ENCODE measurements at regions not wholly inside any gene's neighbourhood (a gene's known extent, or its start where the extent isn't known, plus 50 kb on each side); places are given as distances from the start of the nearest gene placed in this dataset.

DNA sequence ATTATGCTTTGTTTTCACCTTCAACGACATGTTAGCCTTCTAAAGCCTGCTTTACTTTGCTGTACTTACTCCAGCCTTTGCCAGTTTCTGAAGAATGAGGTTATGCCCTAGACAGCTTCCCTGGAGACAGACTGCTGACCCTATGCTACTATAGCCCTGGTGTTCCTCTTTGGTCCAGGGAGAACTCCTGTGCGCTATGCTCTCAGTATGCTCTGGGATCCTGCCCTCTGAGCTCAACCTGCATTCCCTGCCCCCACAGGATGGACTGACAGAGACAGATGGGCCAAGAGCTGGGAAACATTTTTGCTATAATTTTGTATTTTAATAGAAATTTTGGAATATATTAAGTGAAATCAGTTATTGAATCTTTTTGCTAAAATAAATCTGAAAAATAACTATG, 425.9 kb downstream of the TMA16 start:
- Histone ChIP-seq H3K27ac (no peak overlapping the region), H3K27me3 (no peaks in the 10 kb centered on the region), H3K4me1 (no peaks in the 10 kb centered on the region), H3K4me3 (no peak overlapping the region), H3K9me3 (no peaks in the 10 kb centered on the region), H3K36me3 (no peaks in the 10 kb centered on the region)
- 51 to 62% (median 54%) methylated on average over 2 of the region's 2 CpGs for WGBS, 5 donors
- intact Hi-C loops (cut with DNase I; ENCODE audit: low total_unique reads): no loop called here
- DNase-seq: no peak
- TF ChIP-seq EP300 (IDR thresholded peaks at IDR 0.05): no peak
- TF ChIP-seq POLR2AphosphoS5 (IDR thresholded peaks at IDR 0.05): no peak
- TF ChIP-seq, protein P1, sequence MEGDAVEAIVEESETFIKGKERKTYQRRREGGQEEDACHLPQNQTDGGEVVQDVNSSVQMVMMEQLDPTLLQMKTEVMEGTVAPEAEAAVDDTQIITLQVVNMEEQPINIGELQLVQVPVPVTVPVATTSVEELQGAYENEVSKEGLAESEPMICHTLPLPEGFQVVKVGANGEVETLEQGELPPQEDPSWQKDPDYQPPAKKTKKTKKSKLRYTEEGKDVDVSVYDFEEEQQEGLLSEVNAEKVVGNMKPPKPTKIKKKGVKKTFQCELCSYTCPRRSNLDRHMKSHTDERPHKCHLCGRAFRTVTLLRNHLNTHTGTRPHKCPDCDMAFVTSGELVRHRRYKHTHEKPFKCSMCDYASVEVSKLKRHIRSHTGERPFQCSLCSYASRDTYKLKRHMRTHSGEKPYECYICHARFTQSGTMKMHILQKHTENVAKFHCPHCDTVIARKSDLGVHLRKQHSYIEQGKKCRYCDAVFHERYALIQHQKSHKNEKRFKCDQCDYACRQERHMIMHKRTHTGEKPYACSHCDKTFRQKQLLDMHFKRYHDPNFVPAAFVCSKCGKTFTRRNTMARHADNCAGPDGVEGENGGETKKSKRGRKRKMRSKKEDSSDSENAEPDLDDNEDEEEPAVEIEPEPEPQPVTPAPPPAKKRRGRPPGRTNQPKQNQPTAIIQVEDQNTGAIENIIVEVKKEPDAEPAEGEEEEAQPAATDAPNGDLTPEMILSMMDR (IDR thresholded peaks at IDR 0.05): no peak
- TF ChIP-seq POLR2A (IDR thresholded peaks at IDR 0.05): no peak

- Histone ChIP-seq H3K9me3 (no peaks in the 10 kb centered on the region), H3K27me3 (no peaks in the 10 kb centered on the region), H3K36me3 (no peaks in the 10 kb centered on the region), H3K27ac (no peak overlapping the region), H3K4me1 (no peaks in the 10 kb centered on the region), H3K4me3 (no peak overlapping the region)
- TF ChIP-seq EP300 (IDR thresholded peaks at IDR 0.05) (no peak), POLR2A (IDR thresholded peaks at IDR 0.05) (no peak), POLR2AphosphoS5 (IDR thresholded peaks at IDR 0.05) (no peak)
- TF ChIP-seq, protein P1 (IDR thresholded peaks at IDR 0.05): no peak
- WGBS, 5 donors: 67 to 83% (median 75%) methylated on average over 2 of the region's 2 CpGs
- intact Hi-C loops (cut with DNase I; ENCODE audit: low total_unique reads): no loop called here
- no peak for DNase-seq
Measured at GRCh38 chr4:163922302-163922701, 427.8 kb downstream of the TMA16 start.

DNA sequence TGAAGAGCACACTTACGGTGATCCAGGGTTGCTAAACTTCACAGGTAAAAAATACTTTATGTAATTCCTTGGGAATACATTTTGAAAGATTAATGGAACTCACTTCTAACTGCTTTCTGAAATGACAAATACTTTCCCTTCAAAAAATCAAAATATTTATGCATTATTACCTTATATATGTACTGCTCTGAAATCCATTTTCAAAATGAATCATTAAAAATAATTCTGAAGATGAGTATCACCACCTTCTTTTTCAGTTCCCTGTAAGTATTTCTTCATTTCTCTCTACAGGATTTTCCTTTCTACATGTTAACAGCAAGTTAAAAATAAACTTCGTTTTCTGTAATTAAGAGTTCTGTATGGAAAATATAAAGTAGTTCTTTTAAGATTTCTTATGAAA, 428.6 kb downstream of the TMA16 start:
- WGBS, 5 donors: 82 to 85% (median 83%) methylated on average over 2 of the region's 2 CpGs
- H3K4me1 ChIP-seq: no peaks in the 10 kb centered on the region
- H3K36me3 ChIP-seq: no peaks in the 10 kb centered on the region
- no peak for DNase-seq
- H3K4me3 ChIP-seq: no peak overlapping the region
- TF ChIP-seq EP300 (IDR thresholded peaks at IDR 0.05): no peak
- H3K27me3 ChIP-seq: no peaks in the 10 kb centered on the region
- H3K27ac ChIP-seq: no peak overlapping the region
- intact Hi-C loops (cut with DNase I; ENCODE audit: low total_unique reads): no loop called here
- no peaks in the 10 kb centered on the region for H3K9me3 ChIP-seq

DNA sequence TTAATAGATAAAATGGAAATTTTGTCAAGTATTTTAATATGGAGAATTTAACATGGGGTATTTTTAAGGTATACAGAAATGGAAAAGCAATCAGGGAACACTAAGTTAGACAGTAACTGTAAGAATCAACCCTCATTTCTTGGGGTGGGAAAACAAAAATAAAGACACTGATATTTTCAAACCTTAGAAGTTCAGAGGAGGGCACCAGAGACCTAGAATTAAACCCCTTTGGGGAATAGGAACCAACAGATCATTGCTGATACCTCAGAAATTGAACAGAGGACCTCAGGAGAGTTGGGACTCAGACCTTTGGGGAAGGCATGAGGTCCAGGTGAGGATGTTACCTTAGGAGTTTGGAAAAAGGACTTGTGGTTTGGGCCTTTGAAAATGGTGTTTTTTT, 435.6 kb downstream of the TMA16 start:
- Histone ChIP-seq H3K27ac (no peak overlapping the region), H3K36me3 (no peaks in the 10 kb centered on the region), H3K27me3 (no peaks in the 10 kb centered on the region), H3K9me3 (no peaks in the 10 kb centered on the region), H3K4me3 (no peak overlapping the region), H3K4me1 (no peaks in the 10 kb centered on the region)
- intact Hi-C loops (cut with DNase I; ENCODE audit: low total_unique reads): no loop called here
- no peak for TF ChIP-seq POLR2A (IDR thresholded peaks at IDR 0.05)
- TF ChIP-seq EP300 (IDR thresholded peaks at IDR 0.05): no peak
- TF ChIP-seq, protein P1 (IDR thresholded peaks at IDR 0.05): no peak
- TF ChIP-seq POLR2AphosphoS5 (IDR thresholded peaks at IDR 0.05): no peak
- DNase-seq: no peak

- no peaks in the 10 kb centered on the region for H3K4me1 ChIP-seq
- H3K27me3 ChIP-seq: no peaks in the 10 kb centered on the region
- intact Hi-C loops (cut with DNase I; ENCODE audit: low total_unique reads): no loop called here
- H3K9me3 ChIP-seq: no peaks in the 10 kb centered on the region
- H3K36me3 ChIP-seq: no peaks in the 10 kb centered on the region
- no peak for DNase-seq
- TF ChIP-seq, protein P1 (IDR thresholded peaks at IDR 0.05): no peak
- TF ChIP-seq EP300 (IDR thresholded peaks at IDR 0.05): no peak
- no peak for TF ChIP-seq POLR2A (IDR thresholded peaks at IDR 0.05)
- no peak for TF ChIP-seq POLR2AphosphoS5 (IDR thresholded peaks at IDR 0.05)
- H3K4me3 ChIP-seq: no peak overlapping the region
- 92 to 96% (median 94%) methylated on average over 7 of the region's 7 CpGs for WGBS, 5 donors
- H3K27ac ChIP-seq: no peak overlapping the region
Measured at GRCh38 chr4:163932504-163932903, 438.0 kb downstream of the TMA16 start.

All from stomach (tissue), 8 donors.